ENCODE measurements at regions not wholly inside any gene's neighbourhood (a gene's known extent, or its start where the extent isn't known, plus 50 kb on each side); places are given as distances from the start of the nearest gene placed in this dataset.

DNA sequence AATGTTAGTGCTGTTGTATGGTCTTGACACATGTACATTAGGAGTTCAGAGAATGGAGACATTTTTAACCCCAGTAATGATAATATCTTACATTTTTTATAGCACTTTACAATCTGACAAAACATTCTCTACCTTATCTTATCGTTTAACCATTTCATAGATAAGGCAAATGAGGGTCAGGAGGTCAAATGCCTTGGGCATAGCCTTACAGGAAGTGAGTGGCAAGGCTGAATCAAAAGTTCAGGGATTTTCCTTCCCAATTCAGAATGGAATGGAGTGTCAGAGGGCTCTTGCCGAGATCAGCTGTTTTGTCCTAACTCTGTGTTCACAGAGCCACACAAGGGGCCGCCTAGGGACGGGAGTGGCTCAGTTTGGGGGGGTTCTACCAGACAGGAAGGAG, 57.6 kb upstream of the AK4 start:
- TF ChIP-seq POLR2AphosphoS5 (IDR thresholded peaks at IDR 0.05; ENCODE audit: low read depth, low read length) (no peak), SPI1 (IDR thresholded peaks at IDR 0.05; ENCODE audit: low read depth, low read length) (no peak)
